Thoracic aorta (tissue), 2 donors: ENCODE measurements at regions not wholly inside any gene's neighbourhood (a gene's known extent, or its start where the extent isn't known, plus 50 kb on each side); places are given as distances from the start of the nearest gene placed in this dataset.

ENCODE experiments used
- ATAC-seq: fragments of 150-250 bp; one replicate; pipeline ENCODE4 v1.8.0; 2017; ENCODE audit warnings: low read depth; ENCODE audit not compliant: insufficient number of reproducible peaks, low FRiP score
- DNase-seq: peaks from one replicate; pipeline ENCODE4 v3.0.0-alpha.2; 2020; ENCODE audit warnings: low spot score
- H3K27ac ChIP-seq, 2 donors: fragments of 200-600 bp; sonication (generic); 1 replicate in 1 of 2; 2 replicates in 1 of 2; pipeline ENCODE4 v1.5.1; 2016; ENCODE audit warnings: mild to moderate bottlenecking in 2 of 2, moderate library complexity in 2 of 2
- H3K27me3 ChIP-seq: fragments of 200-600 bp; sonication (generic); replicated peaks from 2 replicates; pipeline ENCODE4 v1.6.0; 2016; ENCODE audit warnings: mild to moderate bottlenecking; ENCODE audit not compliant: insufficient read depth
- H3K36me3 ChIP-seq: fragments of 200-600 bp; sonication (generic); one replicate; pipeline ENCODE4 v1.5.1; 2016
- H3K4me1 ChIP-seq, 2 donors: fragments of 200-600 bp; sonication (generic); 1 replicate in 1 of 2; 2 replicates in 1 of 2; pipeline versions ENCODE4 v1.5.1 to v1.6.0; 2016; ENCODE audit warnings: low read depth in 2 of 2, mild to moderate bottlenecking in 1 of 2; ENCODE audit not compliant: control insufficient read depth in 1 of 2
- H3K4me3 ChIP-seq: fragments of 200-600 bp; sonication (generic); 2 replicates; pipeline ENCODE4 v1.5.1; 2016; ENCODE audit warnings: mild to moderate bottlenecking
- H3K9me3 ChIP-seq: fragments of 200-600 bp; sonication (generic); 2 replicates; pipeline ENCODE4 v1.5.1; 2016
- CTCF ChIP-seq: fragments of 200-600 bp; sonication (generic); IDR thresholded peaks from one replicate; pipeline ENCODE4 v1.5.1; 2019; ENCODE audit warnings: antibody characterized with exemption

GRCh38 chr5:135100431-135100830 lies 66.4 kb upstream of the PITX1 start:
- H3K4me1 ChIP-seq: no peaks in the 10 kb centered on the region
- H3K27ac ChIP-seq: no peak overlapping the region
- no peak for TF ChIP-seq CTCF
- DNase-seq (no peak), ATAC-seq (no peak)
- no peaks in the 10 kb centered on the region for H3K27me3 ChIP-seq
- no peak overlapping the region for H3K4me3 ChIP-seq
- H3K9me3 ChIP-seq: no peaks in the 10 kb centered on the region
- no peaks in the 10 kb centered on the region for H3K36me3 ChIP-seq

GRCh38 chr5:135100011-135100410 lies 66.0 kb upstream of the PITX1 start:
- DNase-seq (no peak), ATAC-seq (no peak)
- Histone ChIP-seq H3K27me3 (no peaks in the 10 kb centered on the region), H3K9me3 (no peaks in the 10 kb centered on the region), H3K4me3 (no peak overlapping the region), H3K4me1 (no peaks in the 10 kb centered on the region), H3K27ac (no peak overlapping the region), H3K36me3 (no peaks in the 10 kb centered on the region)
- no peak for TF ChIP-seq CTCF

GRCh38 chr5:135097390-135097789 lies 63.4 kb upstream of the PITX1 start:
- ATAC-seq (no peak), DNase-seq (no peak)
- TF ChIP-seq CTCF: no peak
- no peaks in the 10 kb centered on the region for H3K36me3 ChIP-seq
- no peaks in the 10 kb centered on the region for H3K27me3 ChIP-seq
- H3K4me1 ChIP-seq: no peaks in the 10 kb centered on the region
- no peaks in the 10 kb centered on the region for H3K9me3 ChIP-seq
- no peak overlapping the region for H3K4me3 ChIP-seq
- H3K27ac ChIP-seq: no peak overlapping the region

GRCh38 chr5:135095871-135096270 lies 61.8 kb upstream of the PITX1 start:
- H3K27me3 ChIP-seq: no peaks in the 10 kb centered on the region
- DNase-seq: no peak
- no peaks in the 10 kb centered on the region for H3K36me3 ChIP-seq
- H3K4me1 ChIP-seq: no peaks in the 10 kb centered on the region
- no peak overlapping the region for H3K4me3 ChIP-seq
- H3K9me3 ChIP-seq: no peaks in the 10 kb centered on the region
- ATAC-seq: no peak
- H3K27ac ChIP-seq: no peak overlapping the region
- no peak for TF ChIP-seq CTCF

GRCh38 chr5:135095052-135095715 lies 61.2 kb upstream of the PITX1 start:
- Histone ChIP-seq H3K36me3 (no peaks in the 10 kb centered on the region), H3K9me3 (no peaks in the 10 kb centered on the region), H3K27me3 (no peaks in the 10 kb centered on the region), H3K27ac (no peak overlapping the region), H3K4me3 (no peak overlapping the region), H3K4me1 (no peaks in the 10 kb centered on the region)
- TF ChIP-seq CTCF: no peak
- DNase-seq (no peak), ATAC-seq (no peak)
